Right lobe of liver (tissue), 6 donors: ENCODE measurements at regions not wholly inside any gene's neighbourhood (a gene's known extent, or its start where the extent isn't known, plus 50 kb on each side); places are given as distances from the start of the nearest gene placed in this dataset.

Experiments used
- ATAC-seq, 4 donors: fragments of 200-7000 bp; cut with Tn5 transposase; one replicate each; pipeline ENCODE4 v1.9.1; 2020; ENCODE audit warnings: mild to moderate bottlenecking in 4 of 4, moderate library complexity in 4 of 4
- DNase-seq, 3 donors: peaks; one replicate each; pipeline ENCODE4 v3.0.0-alpha.2; 2020
- H3K27ac ChIP-seq, 3 donors: fragments of 200-600 bp; one replicate each; pipeline ENCODE4 v1.8.0; 2022
- H3K27me3 ChIP-seq, 2 donors: fragments of 200-600 bp; one replicate each; pipeline ENCODE4 v1.8.0; 2022
- H3K36me3 ChIP-seq, 4 donors: fragments of 200-600 bp; sonication (generic) in 1 of 4; one replicate each; pipeline versions ENCODE4 v1.5.1 to v1.8.0; 2017 to 2022; ENCODE audit warnings: control low read depth in 1 of 4
- H3K4me1 ChIP-seq, 4 donors: fragments of 200-600 bp; sonication (generic) in 1 of 4; one replicate each; pipeline versions ENCODE4 v1.5.1 to v1.8.0; 2017 to 2022; ENCODE audit warnings: control low read depth in 1 of 4
- H3K4me3 ChIP-seq, 3 donors: fragments of 200-600 bp; one replicate each; pipeline ENCODE4 v1.8.0; 2022
- H3K9me3 ChIP-seq, 4 donors: fragments of 200-600 bp; sonication (generic) in 1 of 4; one replicate each; pipeline versions ENCODE4 v1.5.1 to v1.8.0; 2017 to 2022; ENCODE audit warnings: control low read depth in 1 of 4
- CTCF ChIP-seq, 4 donors: fragments of 200-600 bp in 3 of 4; fragments of 450-650 bp in 1 of 4; IDR thresholded peaks; one replicate each; pipeline versions ENCODE4 v1.5.1 to v1.8.0; 2016 to 2022; ENCODE audit warnings: antibody characterized with exemption in 4 of 4, mild to moderate bottlenecking in 2 of 4
- POLR2A ChIP-seq: fragments of 450-650 bp; IDR thresholded peaks from one replicate; pipeline ENCODE4 v1.6.1; 2017; ENCODE audit warnings: antibody characterized with exemption, mild to moderate bottlenecking
- WGBS: methylation state at CpG from one replicate; pipeline ENCODE4 v1.1.6; 2018; ENCODE audit warnings: low coverage, low lambda C conversion rate; ENCODE audit not compliant: insufficient coverage; ENCODE audit errors: missing lambda C conversion rate; 5-methylcytosine and 5-hydroxymethylcytosine counted together
- intact Hi-C, 2 donors: fragments of 100-400 bp; cut with DNase I; formaldehyde crosslinking; loops; one replicate each; pipeline versions ENCODE4 v1.11.2 to v1.14.1; 2022
- donor health status: DM: no; HTN: yes; CAD: no.
- donor health status: DM: no; HTN: no; CAD: no.
- donor health status: DM: no; HTN: no; CAD: no.
- donor health status: DM: no; HTN: yes; CAD: no.
- donor health status: DM: no; HTN: yes; CAD: no.

- WGBS = 51% methylated on average over 3 of the region's 3 CpGs
- no peaks in the 10 kb centered on the region for H3K9me3 ChIP-seq
- H3K4me1 ChIP-seq = peaks cover 0 to 4% (median 0%) of the 10 kb centered on the region in 4 donors
- no peaks in the 10 kb centered on the region for H3K36me3 ChIP-seq
- no peak overlapping the region for H3K4me3 ChIP-seq
- no peaks in the 10 kb centered on the region for H3K27me3 ChIP-seq
- ATAC-seq = no peak
- H3K27ac ChIP-seq = no peak overlapping the region
- TF ChIP-seq CTCF (IDR thresholded peaks at IDR 0.05) (no peak), POLR2A (no peak)
- DNase-seq = no peak
- intact Hi-C loops = no loop called here
These were observed 103.3 kb downstream of the TEX13C start for GRCh38 chrX:125422986-125423385.

- peaks cover 0 to 4% (median 0%) of the 10 kb centered on the region in 4 donors for H3K4me1 ChIP-seq
- no peak for TF ChIP-seq CTCF (IDR thresholded peaks at IDR 0.05)
- no peak for TF ChIP-seq POLR2A
- WGBS = 25% methylated on average over 1 of the region's 1 CpG
These were observed 104.9 kb downstream of the TEX13C start for GRCh38 chrX:125424536-125424935.

DNA sequence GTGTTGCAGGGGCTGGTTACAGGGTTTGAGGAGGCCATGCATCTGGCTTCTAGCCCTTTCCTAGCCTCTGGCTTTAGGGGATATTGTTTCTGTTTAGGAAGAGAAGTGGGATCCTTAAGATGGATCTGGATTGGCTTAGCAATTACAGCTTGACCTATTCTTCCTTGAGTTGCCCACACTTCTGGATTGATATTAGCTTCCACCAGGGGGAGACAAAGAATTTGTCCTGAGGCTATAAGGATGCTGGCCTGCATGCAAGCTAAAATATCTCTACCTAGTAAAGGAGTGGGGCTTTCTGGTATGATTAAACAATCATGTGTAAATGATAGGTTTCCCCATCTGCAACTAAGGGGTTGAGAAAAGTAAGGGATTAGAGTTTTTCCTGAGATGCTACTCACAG lies 117.2 kb downstream of the TEX13C start:
- TF ChIP-seq CTCF (IDR thresholded peaks at IDR 0.05) (peak; percentile 36 to 55 (median 44)), POLR2A (no peak)
- no peak for DNase-seq

More at GRCh38 chrX:125424536-125424935, 104.9 kb downstream of the TEX13C start:
- Histone ChIP-seq H3K4me3 (no peak overlapping the region), H3K9me3 (no peaks in the 10 kb centered on the region), H3K27me3 (no peaks in the 10 kb centered on the region), H3K27ac (no peak overlapping the region), H3K36me3 (no peaks in the 10 kb centered on the region)
- no peak for DNase-seq
- no peak for ATAC-seq
- intact Hi-C loops = no loop called here

DNA sequence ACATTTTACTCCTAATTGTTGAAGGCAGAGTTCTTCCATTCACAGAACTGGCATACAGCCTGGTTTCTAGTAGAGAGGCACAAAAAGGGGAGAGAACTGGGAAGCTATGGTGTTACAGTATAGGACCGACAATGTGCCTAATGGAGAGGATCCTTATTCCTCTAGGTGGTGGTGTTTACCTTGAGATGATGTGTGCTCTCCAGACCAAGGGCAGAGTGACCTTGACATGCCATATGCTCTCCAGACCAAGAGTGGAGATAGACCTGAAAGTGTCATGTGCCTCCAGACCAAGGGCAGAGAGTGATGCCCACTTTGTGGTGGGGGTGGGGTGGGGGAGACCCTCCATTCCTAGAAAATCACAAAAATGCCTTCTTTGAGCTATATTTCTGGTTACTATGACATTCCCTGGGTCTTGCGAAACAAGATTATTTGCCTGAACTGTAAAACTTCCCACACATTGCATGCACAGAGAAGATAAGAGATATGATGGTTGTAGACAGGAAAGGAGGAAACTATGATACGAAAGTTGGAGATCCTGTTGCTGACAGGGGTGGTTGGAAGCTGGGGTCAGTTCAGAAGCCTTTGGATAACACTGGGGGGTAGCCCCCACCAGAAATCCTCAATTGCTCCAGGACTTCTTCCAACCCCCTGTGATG lies 119.7 kb downstream of the TEX13C start:
- WGBS = 46% methylated on average over 3 of the region's 3 CpGs

More for the DNA sequence above, 117.2 kb downstream of the TEX13C start:
- intact Hi-C loops = no loop called here
- Histone ChIP-seq H3K27me3 (no peaks in the 10 kb centered on the region), H3K36me3 (no peaks in the 10 kb centered on the region), H3K4me1 (no peaks in the 10 kb centered on the region), H3K9me3 (no peaks in the 10 kb centered on the region), H3K27ac (no peak overlapping the region), H3K4me3 (no peak overlapping the region)
- ATAC-seq = peak; percentile 48 to 52 (median 49)

More for the DNA sequence above, 119.7 kb downstream of the TEX13C start:
- no peak for TF ChIP-seq POLR2A
- no peak for TF ChIP-seq CTCF (IDR thresholded peaks at IDR 0.05)
- Histone ChIP-seq H3K27me3 (no peaks in the 10 kb centered on the region), H3K4me3 (no peak overlapping the region), H3K4me1 (no peaks in the 10 kb centered on the region), H3K36me3 (no peaks in the 10 kb centered on the region), H3K27ac (no peak overlapping the region), H3K9me3 (no peaks in the 10 kb centered on the region)
- ATAC-seq = no peak
- DNase-seq = no peak
- intact Hi-C loops = no loop called here
